H1 (cell line): ENCODE measurements at regions not wholly inside any gene's neighbourhood (a gene's known extent, or its start where the extent isn't known, plus 50 kb on each side); places are given as distances from the start of the nearest gene placed in this dataset.

Experiments used
- KDM1A ChIP-seq: fragments of 200-600, 300-600 bp; sonication (generic); IDR thresholded peaks from 2 replicates; pipeline ENCODE4 v1.7.1; 2016; ENCODE audit warnings: mild to moderate bottlenecking, low read length, borderline replicate concordance
- SIRT6 ChIP-seq: IDR thresholded peaks from one replicate; pipeline ENCODE4 v1.7.1; 2012; ENCODE audit warnings: low read length, inconsistent platforms
- TF ChIP-seq, protein P1 (sequence below): fragments of 300-600 bp; sonication (generic); IDR thresholded peaks from 2 replicates; pipeline ENCODE4 v1.7.1; 2012; ENCODE audit warnings: low read length, moderate library complexity, mild to moderate bottlenecking, inconsistent platforms; ENCODE audit not compliant: insufficient replicate concordance

DNA sequence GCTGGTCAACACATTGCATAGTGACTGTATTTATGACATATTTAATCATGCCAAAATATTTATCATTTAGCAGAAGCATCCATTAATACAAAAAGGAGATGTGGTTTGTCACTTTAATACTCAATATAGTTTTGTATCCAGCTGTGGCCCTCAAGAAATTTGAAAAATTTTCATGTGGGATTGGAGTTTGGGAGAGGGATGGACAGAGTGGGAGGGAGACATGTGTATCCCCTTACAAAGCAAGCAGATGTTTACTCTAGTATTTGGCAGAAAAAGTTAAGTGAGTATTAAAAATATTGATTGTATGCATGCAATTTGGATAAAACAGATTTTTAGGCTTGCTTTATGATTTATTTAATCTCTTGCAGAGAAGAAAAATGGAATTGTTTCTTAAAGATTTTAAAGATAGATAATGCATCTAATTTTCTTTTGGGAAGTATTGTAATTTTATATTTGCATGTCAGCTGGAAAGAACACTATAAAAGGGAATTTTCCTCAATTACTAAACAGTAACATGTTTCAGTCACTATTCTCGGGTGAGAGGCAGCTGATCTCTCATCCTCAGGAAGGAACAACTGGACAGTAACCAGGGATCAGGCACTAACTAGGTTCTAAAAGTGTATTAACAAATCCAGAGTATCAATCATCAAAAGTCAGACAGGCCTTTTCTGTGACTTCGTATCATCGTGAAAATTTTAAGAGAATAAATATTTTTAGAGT is 1184.7 kb upstream of the NXPH2 start (continued):
- TF ChIP-seq KDM1A (no peak), SIRT6 (no peak)
- TF ChIP-seq, protein P1, sequence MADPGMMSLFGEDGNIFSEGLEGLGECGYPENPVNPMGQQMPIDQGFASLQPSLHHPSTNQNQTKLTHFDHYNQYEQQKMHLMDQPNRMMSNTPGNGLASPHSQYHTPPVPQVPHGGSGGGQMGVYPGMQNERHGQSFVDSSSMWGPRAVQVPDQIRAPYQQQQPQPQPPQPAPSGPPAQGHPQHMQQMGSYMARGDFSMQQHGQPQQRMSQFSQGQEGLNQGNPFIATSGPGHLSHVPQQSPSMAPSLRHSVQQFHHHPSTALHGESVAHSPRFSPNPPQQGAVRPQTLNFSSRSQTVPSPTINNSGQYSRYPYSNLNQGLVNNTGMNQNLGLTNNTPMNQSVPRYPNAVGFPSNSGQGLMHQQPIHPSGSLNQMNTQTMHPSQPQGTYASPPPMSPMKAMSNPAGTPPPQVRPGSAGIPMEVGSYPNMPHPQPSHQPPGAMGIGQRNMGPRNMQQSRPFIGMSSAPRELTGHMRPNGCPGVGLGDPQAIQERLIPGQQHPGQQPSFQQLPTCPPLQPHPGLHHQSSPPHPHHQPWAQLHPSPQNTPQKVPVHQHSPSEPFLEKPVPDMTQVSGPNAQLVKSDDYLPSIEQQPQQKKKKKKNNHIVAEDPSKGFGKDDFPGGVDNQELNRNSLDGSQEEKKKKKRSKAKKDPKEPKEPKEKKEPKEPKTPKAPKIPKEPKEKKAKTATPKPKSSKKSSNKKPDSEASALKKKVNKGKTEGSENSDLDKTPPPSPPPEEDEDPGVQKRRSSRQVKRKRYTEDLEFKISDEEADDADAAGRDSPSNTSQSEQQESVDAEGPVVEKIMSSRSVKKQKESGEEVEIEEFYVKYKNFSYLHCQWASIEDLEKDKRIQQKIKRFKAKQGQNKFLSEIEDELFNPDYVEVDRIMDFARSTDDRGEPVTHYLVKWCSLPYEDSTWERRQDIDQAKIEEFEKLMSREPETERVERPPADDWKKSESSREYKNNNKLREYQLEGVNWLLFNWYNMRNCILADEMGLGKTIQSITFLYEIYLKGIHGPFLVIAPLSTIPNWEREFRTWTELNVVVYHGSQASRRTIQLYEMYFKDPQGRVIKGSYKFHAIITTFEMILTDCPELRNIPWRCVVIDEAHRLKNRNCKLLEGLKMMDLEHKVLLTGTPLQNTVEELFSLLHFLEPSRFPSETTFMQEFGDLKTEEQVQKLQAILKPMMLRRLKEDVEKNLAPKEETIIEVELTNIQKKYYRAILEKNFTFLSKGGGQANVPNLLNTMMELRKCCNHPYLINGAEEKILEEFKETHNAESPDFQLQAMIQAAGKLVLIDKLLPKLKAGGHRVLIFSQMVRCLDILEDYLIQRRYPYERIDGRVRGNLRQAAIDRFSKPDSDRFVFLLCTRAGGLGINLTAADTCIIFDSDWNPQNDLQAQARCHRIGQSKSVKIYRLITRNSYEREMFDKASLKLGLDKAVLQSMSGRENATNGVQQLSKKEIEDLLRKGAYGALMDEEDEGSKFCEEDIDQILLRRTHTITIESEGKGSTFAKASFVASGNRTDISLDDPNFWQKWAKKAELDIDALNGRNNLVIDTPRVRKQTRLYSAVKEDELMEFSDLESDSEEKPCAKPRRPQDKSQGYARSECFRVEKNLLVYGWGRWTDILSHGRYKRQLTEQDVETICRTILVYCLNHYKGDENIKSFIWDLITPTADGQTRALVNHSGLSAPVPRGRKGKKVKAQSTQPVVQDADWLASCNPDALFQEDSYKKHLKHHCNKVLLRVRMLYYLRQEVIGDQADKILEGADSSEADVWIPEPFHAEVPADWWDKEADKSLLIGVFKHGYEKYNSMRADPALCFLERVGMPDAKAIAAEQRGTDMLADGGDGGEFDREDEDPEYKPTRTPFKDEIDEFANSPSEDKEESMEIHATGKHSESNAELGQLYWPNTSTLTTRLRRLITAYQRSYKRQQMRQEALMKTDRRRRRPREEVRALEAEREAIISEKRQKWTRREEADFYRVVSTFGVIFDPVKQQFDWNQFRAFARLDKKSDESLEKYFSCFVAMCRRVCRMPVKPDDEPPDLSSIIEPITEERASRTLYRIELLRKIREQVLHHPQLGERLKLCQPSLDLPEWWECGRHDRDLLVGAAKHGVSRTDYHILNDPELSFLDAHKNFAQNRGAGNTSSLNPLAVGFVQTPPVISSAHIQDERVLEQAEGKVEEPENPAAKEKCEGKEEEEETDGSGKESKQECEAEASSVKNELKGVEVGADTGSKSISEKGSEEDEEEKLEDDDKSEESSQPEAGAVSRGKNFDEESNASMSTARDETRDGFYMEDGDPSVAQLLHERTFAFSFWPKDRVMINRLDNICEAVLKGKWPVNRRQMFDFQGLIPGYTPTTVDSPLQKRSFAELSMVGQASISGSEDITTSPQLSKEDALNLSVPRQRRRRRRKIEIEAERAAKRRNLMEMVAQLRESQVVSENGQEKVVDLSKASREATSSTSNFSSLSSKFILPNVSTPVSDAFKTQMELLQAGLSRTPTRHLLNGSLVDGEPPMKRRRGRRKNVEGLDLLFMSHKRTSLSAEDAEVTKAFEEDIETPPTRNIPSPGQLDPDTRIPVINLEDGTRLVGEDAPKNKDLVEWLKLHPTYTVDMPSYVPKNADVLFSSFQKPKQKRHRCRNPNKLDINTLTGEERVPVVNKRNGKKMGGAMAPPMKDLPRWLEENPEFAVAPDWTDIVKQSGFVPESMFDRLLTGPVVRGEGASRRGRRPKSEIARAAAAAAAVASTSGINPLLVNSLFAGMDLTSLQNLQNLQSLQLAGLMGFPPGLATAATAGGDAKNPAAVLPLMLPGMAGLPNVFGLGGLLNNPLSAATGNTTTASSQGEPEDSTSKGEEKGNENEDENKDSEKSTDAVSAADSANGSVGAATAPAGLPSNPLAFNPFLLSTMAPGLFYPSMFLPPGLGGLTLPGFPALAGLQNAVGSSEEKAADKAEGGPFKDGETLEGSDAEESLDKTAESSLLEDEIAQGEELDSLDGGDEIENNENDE = no peak
